ENCODE measurements at regions not wholly inside any gene's neighbourhood (a gene's known extent, or its start where the extent isn't known, plus 50 kb on each side); places are given as distances from the start of the nearest gene placed in this dataset.

- TF ChIP-seq CTCF (IDR thresholded peaks at IDR 0.05) (no peak), PRDM15 (CRISPR knock-in tag; IDR thresholded peaks at IDR 0.05) (no peak), ATF2 (CRISPR knock-in tag; IDR thresholded peaks at IDR 0.05; ENCODE audit: borderline replicate concordance, low read depth) (no peak), FOXK1 (CRISPR knock-in tag; IDR thresholded peaks at IDR 0.05) (no peak), USF1 (CRISPR knock-in tag; IDR thresholded peaks at IDR 0.05) (no peak)
Measured at GRCh38 chr1:164333387-164333786, 225.6 kb upstream of the PBX1 start.

Data from WTC11 (cell line).